Ectodermal cell (in vitro differentiated cells): ENCODE measurements at regions not wholly inside any gene's neighbourhood (a gene's known extent, or its start where the extent isn't known, plus 50 kb on each side); places are given as distances from the start of the nearest gene placed in this dataset.

Source experiments
- H3K27ac ChIP-seq: 2 replicates; pipeline ENCODE4 v1.7.0; 2013; ENCODE audit warnings: mild to moderate bottlenecking, low read depth, low read length; ENCODE audit not compliant: insufficient read depth, poor library complexity, severe bottlenecking
- H3K27me3 ChIP-seq: 2 replicates; pipeline ENCODE4 v1.7.0; 2013; ENCODE audit warnings: mild to moderate bottlenecking, low read length; ENCODE audit not compliant: insufficient read depth, control insufficient read depth, poor library complexity, severe bottlenecking
- H3K36me3 ChIP-seq: one replicate; pipeline ENCODE4 v1.7.0; 2013; ENCODE audit warnings: low read length; ENCODE audit not compliant: control insufficient read depth, insufficient read depth
- H3K4me1 ChIP-seq: one replicate; pipeline ENCODE4 v1.7.0; 2013; ENCODE audit warnings: low read length; ENCODE audit not compliant: control insufficient read depth, insufficient read depth
- H3K4me3 ChIP-seq: 2 replicates; pipeline ENCODE4 v1.7.0; 2013; ENCODE audit warnings: low read depth, low read length, control low read depth; ENCODE audit not compliant: insufficient read depth
- H3K9me3 ChIP-seq: 2 replicates; pipeline ENCODE4 v1.7.0; 2013; ENCODE audit warnings: mild to moderate bottlenecking, low read length, moderate library complexity; ENCODE audit not compliant: control insufficient read depth
- WGBS, 2 experiments: methylation state at CpG; one replicate each; pipeline ENCODE4 v1.1.7; 2013; ENCODE audit warnings: missing lambda C conversion rate in 2 of 2; 5-methylcytosine and 5-hydroxymethylcytosine counted together

DNA sequence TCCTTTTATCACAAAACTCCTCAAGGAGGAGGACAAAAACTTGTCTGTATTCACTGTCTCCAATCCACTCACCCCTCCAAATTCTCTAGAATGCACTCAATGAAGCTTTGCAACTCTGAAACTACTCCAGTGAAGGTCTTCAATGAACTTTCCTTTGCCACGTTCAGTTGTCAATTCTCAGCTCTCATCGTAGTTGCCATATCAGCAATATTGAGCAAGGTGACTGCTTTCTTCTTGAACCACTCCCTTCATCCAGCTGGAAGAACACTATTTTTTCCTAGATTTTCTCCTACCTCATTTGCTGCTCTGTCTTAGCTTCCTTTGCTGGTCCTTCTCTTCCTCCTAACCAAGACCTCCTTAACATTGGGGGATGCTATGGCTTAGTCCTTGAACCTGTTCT, 191.8 kb downstream of the KDR start:
- WGBS, 2 experiments, result 93% methylated on average over 2 of the region's 2 CpGs
- Histone ChIP-seq H3K4me3 (no peak overlapping the region), H3K9me3 (no peaks in the 10 kb centered on the region), H3K27me3 (no peaks in the 10 kb centered on the region), H3K36me3 (no peaks in the 10 kb centered on the region), H3K4me1 (no peaks in the 10 kb centered on the region), H3K27ac (no peak overlapping the region)

DNA sequence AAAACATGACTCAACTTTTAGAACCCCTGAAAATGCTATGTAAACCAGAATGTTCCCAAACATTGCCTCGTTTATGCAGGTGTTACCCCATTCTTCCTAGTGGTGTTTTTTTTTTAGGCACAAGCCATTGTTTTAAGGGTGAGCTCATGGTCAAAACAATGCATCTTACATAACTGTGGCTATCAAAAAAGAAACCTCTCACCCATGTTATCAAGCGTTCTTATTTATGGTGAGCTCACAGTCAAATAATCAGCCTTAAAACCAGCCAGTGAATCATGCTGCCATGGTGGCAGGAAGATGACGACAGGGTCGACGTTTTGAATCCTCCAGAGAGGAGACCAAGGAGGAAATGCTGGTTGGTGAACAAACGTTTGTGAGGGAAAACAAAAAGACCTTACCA, 195.2 kb downstream of the KDR start:
- H3K9me3 ChIP-seq, result no peaks in the 10 kb centered on the region
- 75 to 77% methylated on average over 6 of the region's 6 CpGs for WGBS, 2 experiments
- no peaks in the 10 kb centered on the region for H3K36me3 ChIP-seq

DNA sequence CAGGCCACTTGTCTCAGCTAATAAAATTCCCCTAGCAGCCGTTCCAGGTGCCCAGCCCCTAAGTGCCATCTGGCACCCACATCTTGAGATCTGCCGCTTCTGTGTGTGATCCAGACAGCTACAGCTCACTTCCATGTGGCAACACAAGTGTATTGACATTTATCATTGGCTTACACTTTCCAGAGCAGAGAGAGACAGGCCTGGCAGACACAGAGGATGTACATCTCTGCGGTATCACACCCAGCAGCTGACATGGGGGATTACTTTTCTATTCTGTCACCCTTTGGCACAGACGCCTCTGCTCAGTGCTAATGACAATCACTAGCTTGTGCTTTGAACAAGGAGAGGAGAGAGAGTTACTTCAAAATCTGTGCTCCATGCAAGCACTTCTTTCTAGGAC, 195.9 kb downstream of the KDR start:
- H3K4me3 ChIP-seq, result no peak overlapping the region
- no peaks in the 10 kb centered on the region for H3K27me3 ChIP-seq
- no peaks in the 10 kb centered on the region for H3K4me1 ChIP-seq
- 89 to 91% methylated on average over 4 of the region's 4 CpGs for WGBS, 2 experiments
- no peaks in the 10 kb centered on the region for H3K36me3 ChIP-seq
- H3K9me3 ChIP-seq, result no peaks in the 10 kb centered on the region
- H3K27ac ChIP-seq, result no peak overlapping the region

More for the DNA sequence above, 195.2 kb downstream of the KDR start:
- Histone ChIP-seq H3K27me3 (no peaks in the 10 kb centered on the region), H3K27ac (no peak overlapping the region), H3K4me1 (no peaks in the 10 kb centered on the region), H3K4me3 (no peak overlapping the region)

DNA sequence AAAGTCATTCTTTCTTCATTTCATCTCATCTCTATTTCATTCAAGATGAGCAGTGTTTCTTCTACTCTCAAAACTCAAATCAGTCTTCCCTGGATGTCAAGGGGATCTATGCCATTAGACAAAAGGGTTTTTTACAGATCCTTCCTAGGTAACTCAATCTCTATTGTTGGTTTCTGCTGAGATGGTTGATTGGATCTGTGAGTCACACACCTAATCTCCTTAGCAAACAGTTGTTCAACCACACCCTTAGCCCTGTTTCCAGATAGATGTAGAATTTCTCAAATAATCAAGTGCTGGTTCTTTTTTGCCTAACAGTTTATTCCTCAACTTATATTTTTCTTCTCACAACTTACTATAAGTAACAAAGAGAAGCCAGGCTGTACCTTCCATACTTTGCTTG, 200.5 kb downstream of the KDR start:
- no peaks in the 10 kb centered on the region for H3K9me3 ChIP-seq
- H3K4me3 ChIP-seq, result no peak overlapping the region
- H3K4me1 ChIP-seq, result no peaks in the 10 kb centered on the region
- H3K36me3 ChIP-seq, result no peaks in the 10 kb centered on the region
- H3K27ac ChIP-seq, result no peak overlapping the region
- H3K27me3 ChIP-seq, result no peaks in the 10 kb centered on the region

DNA sequence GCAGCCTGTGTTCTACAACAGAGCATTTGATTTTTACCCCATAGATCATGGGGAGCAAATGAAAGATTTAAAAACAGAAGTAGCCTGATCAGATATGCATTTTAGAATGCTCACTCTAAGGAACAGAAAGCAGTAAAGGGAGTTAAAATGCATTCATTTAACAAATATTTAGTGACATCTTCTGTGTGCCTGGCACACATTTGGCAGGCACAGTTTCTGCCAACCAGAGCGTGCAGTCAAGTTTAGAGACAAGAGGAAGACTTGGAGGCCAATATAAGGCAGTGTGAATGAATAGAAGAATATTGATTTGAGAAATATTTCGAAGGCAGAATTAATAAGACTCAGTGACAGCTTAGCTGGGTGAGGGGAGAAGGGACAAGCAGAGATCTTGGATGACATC, 210.1 kb downstream of the KDR start:
- whole genome bisulfite sequencing, 2 experiments, result 94% methylated on average over 2 of the region's 2 CpGs
- Histone ChIP-seq H3K36me3 (no peaks in the 10 kb centered on the region), H3K4me3 (no peak overlapping the region), H3K27ac (no peak overlapping the region), H3K4me1 (no peaks in the 10 kb centered on the region), H3K9me3 (no peaks in the 10 kb centered on the region), H3K27me3 (no peaks in the 10 kb centered on the region)

DNA sequence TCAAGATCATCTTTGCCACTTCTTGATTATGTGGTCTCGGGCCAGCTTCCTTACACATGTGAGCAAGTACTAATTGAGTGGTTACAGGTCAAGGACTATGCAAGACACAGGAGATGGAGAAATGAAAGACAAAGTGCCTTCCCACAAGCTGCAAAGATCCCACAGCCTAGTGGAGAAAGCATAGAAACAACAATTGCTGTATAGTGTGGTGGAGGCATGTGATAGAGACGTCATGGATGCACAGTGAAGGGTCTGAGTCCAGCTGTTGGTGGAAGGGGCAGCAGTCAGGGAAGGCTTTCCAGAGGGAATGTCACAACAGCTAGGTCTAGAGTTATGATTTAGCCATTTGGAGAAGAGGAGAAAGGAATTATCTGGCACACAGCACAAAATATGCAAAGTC, 210.6 kb downstream of the KDR start:
- Histone ChIP-seq H3K36me3 (no peaks in the 10 kb centered on the region), H3K9me3 (no peaks in the 10 kb centered on the region), H3K27me3 (no peaks in the 10 kb centered on the region), H3K4me1 (no peaks in the 10 kb centered on the region), H3K27ac (no peak overlapping the region), H3K4me3 (no peak overlapping the region)
- 94 to 96% methylated on average over 2 of the region's 2 CpGs for WGBS, 2 experiments

DNA sequence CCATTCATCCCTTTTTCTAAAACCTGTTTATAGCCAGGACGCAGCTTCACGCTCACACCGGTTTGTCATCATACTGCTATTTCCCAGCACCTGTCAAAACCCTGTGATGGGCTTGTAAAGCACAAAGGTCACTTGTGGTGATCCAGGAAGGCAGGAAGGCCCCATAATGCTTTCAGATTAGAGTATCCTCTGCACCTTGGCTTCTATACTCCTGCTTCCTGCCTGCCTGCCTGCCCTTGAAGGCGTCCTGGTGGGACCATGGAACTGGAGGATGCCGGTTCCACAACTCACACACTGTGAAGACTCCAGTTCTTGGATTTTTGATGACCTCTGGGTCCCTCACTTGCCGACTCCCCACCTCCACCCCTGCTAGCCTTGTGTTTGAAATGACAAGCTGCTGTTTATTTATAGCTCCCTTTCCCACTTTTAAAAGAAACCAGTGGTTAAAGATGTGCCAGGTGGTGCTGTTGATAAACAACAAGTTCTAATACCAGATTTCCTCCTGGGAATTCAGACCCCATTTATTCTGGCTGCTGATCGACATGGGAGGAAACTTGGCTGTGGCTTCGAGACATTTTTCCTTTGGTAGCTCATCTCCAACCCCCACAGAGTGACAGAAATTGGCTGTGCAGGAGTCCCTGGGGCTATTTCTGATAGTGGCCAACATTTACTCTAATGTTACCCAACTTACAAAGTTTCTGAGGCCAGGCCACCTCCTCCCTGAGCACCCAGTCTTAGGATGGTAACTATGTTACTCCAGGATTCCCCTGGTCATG, 211.5 kb downstream of the KDR start:
- no peaks in the 10 kb centered on the region for H3K36me3 ChIP-seq
- WGBS, 2 experiments, result 90 to 93% methylated on average over 8 of the region's 8 CpGs

DNA sequence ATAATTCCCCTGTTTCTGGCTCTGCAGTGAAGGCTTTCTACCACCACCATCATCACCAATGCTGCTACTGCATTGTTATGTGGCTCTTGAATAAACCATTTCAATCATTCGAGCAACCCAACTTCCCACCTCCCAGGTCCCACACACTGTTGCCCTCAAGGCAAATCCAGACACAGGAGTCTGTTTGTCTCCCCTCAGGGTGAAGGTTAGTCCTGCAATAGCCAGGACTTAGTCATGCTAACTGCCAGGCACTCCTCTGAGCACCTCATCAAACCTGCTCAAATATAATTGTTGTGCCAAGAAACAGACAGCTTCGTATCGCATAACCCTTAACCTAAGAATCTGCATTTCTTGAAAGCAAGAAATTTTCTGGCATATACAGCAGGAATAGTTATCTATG, 213.2 kb downstream of the KDR start:
- H3K4me3 ChIP-seq, result no peak overlapping the region
- WGBS, 2 experiments, result 93 to 94% methylated on average over 3 of the region's 3 CpGs

More for the DNA sequence above, 211.5 kb downstream of the KDR start:
- Histone ChIP-seq H3K4me1 (no peaks in the 10 kb centered on the region), H3K4me3 (no peak overlapping the region), H3K27ac (no peak overlapping the region), H3K9me3 (no peaks in the 10 kb centered on the region), H3K27me3 (no peaks in the 10 kb centered on the region)

DNA sequence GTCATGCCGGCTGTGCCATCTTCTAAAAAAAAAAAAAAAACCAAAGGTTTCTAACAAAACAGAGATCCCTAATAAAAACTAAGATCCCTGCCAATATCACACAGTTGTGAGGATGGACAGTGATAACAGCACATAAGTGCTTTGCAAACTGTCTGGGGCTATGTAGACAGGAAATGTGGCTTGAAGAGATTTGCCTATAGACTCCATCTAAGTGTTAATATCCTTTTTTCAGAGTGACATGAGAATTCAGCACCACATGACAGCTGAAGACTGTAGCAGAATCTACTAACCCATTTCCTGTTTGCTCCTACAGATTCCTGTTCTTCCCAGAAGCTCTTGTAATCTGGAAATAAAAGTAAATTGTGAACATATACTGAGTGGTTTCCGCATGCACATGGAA, 215.4 kb downstream of the KDR start:
- 95 to 96% methylated on average over 2 of the region's 2 CpGs for WGBS, 2 experiments
- H3K4me3 ChIP-seq, result no peak overlapping the region
- H3K9me3 ChIP-seq, result no peaks in the 10 kb centered on the region
- H3K27ac ChIP-seq, result no peak overlapping the region
- H3K36me3 ChIP-seq, result no peaks in the 10 kb centered on the region
- H3K27me3 ChIP-seq, result no peaks in the 10 kb centered on the region
- H3K4me1 ChIP-seq, result no peaks in the 10 kb centered on the region

More for the DNA sequence above, 213.2 kb downstream of the KDR start:
- H3K27me3 ChIP-seq, result no peaks in the 10 kb centered on the region
- H3K4me1 ChIP-seq, result no peaks in the 10 kb centered on the region
- no peaks in the 10 kb centered on the region for H3K9me3 ChIP-seq
- H3K36me3 ChIP-seq, result no peaks in the 10 kb centered on the region
- H3K27ac ChIP-seq, result no peak overlapping the region

DNA sequence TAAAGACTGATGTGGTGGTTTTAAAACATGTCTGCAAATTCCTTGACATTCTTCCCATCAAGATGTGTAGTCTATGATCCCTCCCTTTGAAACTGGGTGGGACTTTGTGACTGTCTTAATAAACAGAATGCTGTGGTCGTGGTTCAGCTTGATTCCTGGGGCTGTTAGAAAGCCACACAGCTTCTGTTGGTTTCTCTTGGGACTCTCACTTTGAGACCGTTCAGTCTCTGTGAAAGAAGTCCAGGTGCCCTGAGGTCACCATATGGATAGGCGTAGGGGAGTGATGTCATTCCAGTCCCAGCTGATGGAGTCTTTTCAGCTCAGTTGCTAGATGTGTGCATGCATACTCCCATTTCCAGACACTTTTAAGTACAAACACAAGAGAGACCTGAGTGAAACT, 216.6 kb downstream of the KDR start:
- H3K27me3 ChIP-seq, result no peaks in the 10 kb centered on the region
- H3K9me3 ChIP-seq, result no peaks in the 10 kb centered on the region
- 92 to 96% methylated on average over 3 of the region's 3 CpGs for WGBS, 2 experiments
- no peak overlapping the region for H3K4me3 ChIP-seq
- no peaks in the 10 kb centered on the region for H3K4me1 ChIP-seq
- no peak overlapping the region for H3K27ac ChIP-seq
- H3K36me3 ChIP-seq, result no peaks in the 10 kb centered on the region

DNA sequence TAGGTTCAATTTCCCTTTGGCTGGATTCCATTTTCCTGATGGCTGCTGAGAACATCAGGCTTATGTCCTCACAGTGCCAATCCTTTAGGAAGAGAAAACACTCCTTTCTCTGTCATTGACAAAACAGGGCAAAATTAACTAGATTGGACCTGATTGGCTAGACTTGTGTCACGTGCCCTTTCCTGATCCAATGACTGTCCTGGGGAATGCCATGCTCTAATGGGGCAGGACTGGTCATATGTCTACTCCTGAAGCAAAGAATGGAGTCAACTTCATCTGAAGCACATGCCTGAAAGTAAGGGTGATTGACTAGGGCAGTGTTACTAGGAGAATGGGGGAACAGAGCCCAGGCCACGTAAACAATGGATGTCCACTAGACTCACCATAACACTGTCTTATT, 220.4 kb downstream of the KDR start:
- Histone ChIP-seq H3K36me3 (no peaks in the 10 kb centered on the region), H3K27ac (no peak overlapping the region), H3K9me3 (no peaks in the 10 kb centered on the region), H3K27me3 (no peaks in the 10 kb centered on the region), H3K4me1 (no peaks in the 10 kb centered on the region), H3K4me3 (no peak overlapping the region)
- 89 to 95% methylated on average over 1 of the region's 2 CpGs for WGBS, 2 experiments
